Upper lobe of left lung (tissue), 4 donors: ENCODE measurements at regions not wholly inside any gene's neighbourhood (a gene's known extent, or its start where the extent isn't known, plus 50 kb on each side); places are given as distances from the start of the nearest gene placed in this dataset.

Source experiments
- CTCF ChIP-seq, 6 experiments: fragments of 450-650 bp in 4 of 6; fragments of 200-600 bp in 2 of 6; sonication (generic) in 2 of 6; IDR thresholded peaks; one replicate each; pipeline ENCODE4 v1.5.1; 2016 to 2019; ENCODE audit warnings: antibody characterized with exemption in 6 of 6
- EP300 ChIP-seq, 4 donors: sonication (generic); formaldehyde crosslinking; IDR thresholded peaks; one replicate each; pipeline ENCODE4 v1.5.1; 2017; ENCODE audit warnings: antibody characterized with exemption in 4 of 4, control low read depth in 2 of 4

GRCh38 chr2:236754271-236754944 lies 184.8 kb downstream of the ACKR3 start:
- no peak for TF ChIP-seq EP300 (IDR thresholded peaks at IDR 0.05)
- no peak for TF ChIP-seq CTCF (IDR thresholded peaks at IDR 0.05)
